Ovary (tissue), 7 donors: ENCODE measurements at regions not wholly inside any gene's neighbourhood (a gene's known extent, or its start where the extent isn't known, plus 50 kb on each side); places are given as distances from the start of the nearest gene placed in this dataset.

ENCODE experiments used
- DNase-seq, 5 donors: peaks; one replicate each; pipeline ENCODE4 v3.0.0-alpha.2; 2019 to 2020
- H3K27ac ChIP-seq, 2 donors: fragments of 200-600 bp; one replicate each; pipeline versions ENCODE4 v1.5.1 to v1.8.0; 2019 to 2022
- H3K27me3 ChIP-seq: fragments of 200-600 bp; one replicate; pipeline ENCODE4 v1.8.0; 2022
- H3K36me3 ChIP-seq: fragments of 200-600 bp; sonication (generic); one replicate; pipeline ENCODE4 v1.5.1; 2019
- H3K4me1 ChIP-seq: one replicate; pipeline ENCODE4 v1.8.1; 2013; ENCODE audit warnings: mild to moderate bottlenecking, moderate library complexity; ENCODE audit not compliant: insufficient read depth
- H3K4me3 ChIP-seq: fragments of 200-600 bp; sonication (generic); one replicate; pipeline ENCODE4 v1.5.1; 2017
- H3K9me3 ChIP-seq, 2 donors: fragments of 200-600 bp in 1 of 2; sonication (generic) in 1 of 2; one replicate each; pipeline versions ENCODE4 v1.5.1 to v1.8.1; 2013 to 2019; ENCODE audit warnings: mild to moderate bottlenecking in 1 of 2, moderate library complexity in 1 of 2
- CTCF ChIP-seq, 3 donors: fragments of 450-650 bp in 2 of 3; fragments of 200-600 bp in 1 of 3; IDR thresholded peaks; one replicate each; pipeline versions ENCODE4 v1.5.1 to v1.8.0; 2016 to 2022; ENCODE audit warnings: antibody characterized with exemption in 3 of 3, mild to moderate bottlenecking in 1 of 3
- EP300 ChIP-seq: sonication (generic); formaldehyde crosslinking; IDR thresholded peaks from one replicate; pipeline ENCODE4 v1.6.1; 2017; ENCODE audit warnings: antibody characterized with exemption
- POLR2A ChIP-seq: fragments of 450-650 bp; IDR thresholded peaks from one replicate; pipeline ENCODE4 v1.6.1; 2017; ENCODE audit warnings: antibody characterized with exemption, mild to moderate bottlenecking, moderate library complexity
- WGBS, 3 donors: extraction: QIAGEN DNeasy Blood & Tissue Kit in 1 of 3; methylation state at CpG; one replicate each; pipeline versions ENCODE4 v1.1.5 to v1.1.7; 2013 to 2017; 5-methylcytosine and 5-hydroxymethylcytosine counted together
- intact Hi-C, 4 donors: fragments of 100-400 bp; cut with DNase I; formaldehyde crosslinking; loops; one replicate each; pipeline versions ENCODE4 v1.11.0 to v1.15.1; 2022 to 2023
- donor health status: DM: no; HTN: no; CAD: no; lungs with moderate emphysema.
- donor health status: DM: no; HTN: no; CAD: no.
- donor health status: Bipolar disorder and iron deficiency.
- donor health status: DM: no; HTN: no; CAD: no.
- donor health status: DM: yes; HTN: yes; CAD: no.

GRCh38 chr1:88472714-88473113 lies 211.4 kb upstream of the PKN2 start:
- intact Hi-C loops, result no loop called here
- no peaks in the 10 kb centered on the region for H3K9me3 ChIP-seq
- H3K27ac ChIP-seq, result no peak overlapping the region
- no peak for DNase-seq
- H3K4me3 ChIP-seq, result no peak overlapping the region
- no peaks in the 10 kb centered on the region for H3K36me3 ChIP-seq
- H3K4me1 ChIP-seq, result no peaks in the 10 kb centered on the region
- H3K27me3 ChIP-seq, result no peaks in the 10 kb centered on the region
- no peak for TF ChIP-seq EP300
- TF ChIP-seq POLR2A, result no peak
- no peak for TF ChIP-seq CTCF (IDR thresholded peaks at IDR 0.05)
- 64 to 83% (median 80%) methylated on average over 1 of the region's 1 CpG for WGBS, 3 donors

DNA sequence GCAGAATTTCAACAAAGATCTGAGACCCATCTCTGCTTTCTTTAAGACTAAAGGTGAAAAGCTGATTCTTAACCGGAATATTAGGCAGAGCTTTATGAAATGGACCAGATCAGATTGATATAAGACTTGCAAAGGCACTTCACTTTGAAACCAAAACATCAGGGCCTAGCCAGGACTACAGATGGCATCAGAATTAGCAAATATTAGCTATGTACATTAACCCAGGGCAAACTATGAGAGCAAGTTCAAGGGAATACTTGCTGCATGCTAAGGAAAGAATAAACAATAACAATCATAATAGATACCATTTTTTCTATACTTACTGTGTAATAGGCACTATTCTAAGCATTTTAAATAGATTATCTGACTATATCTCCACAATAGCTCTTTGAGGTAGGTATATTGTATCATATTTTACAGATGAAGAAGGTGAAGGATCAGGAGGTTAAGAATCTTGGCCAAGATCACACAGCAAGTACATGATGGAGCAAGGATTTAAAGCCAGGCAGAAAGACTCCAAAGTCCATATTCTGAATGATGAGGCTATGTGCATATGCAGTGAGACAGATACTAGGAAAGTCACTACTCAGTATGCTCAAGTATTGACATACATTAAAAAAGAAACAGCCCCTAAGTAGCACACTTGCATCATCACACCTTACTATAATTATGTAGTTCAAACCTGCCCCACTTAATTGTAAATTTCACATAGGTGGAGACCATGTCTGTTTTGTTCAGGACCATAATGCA lies 209.3 kb upstream of the PKN2 start:
- H3K27ac ChIP-seq, result no peak overlapping the region
- TF ChIP-seq POLR2A (no peak), CTCF (IDR thresholded peaks at IDR 0.05) (no peak), EP300 (no peak)
- H3K36me3 ChIP-seq, result no peaks in the 10 kb centered on the region
- no peaks in the 10 kb centered on the region for H3K9me3 ChIP-seq
- WGBS, 3 donors, result 52 to 81% (median 73%) methylated on average over 1 of the region's 1 CpG
- H3K4me3 ChIP-seq, result no peak overlapping the region
- no peak for DNase-seq
- intact Hi-C loops, result no loop called here
- no peaks in the 10 kb centered on the region for H3K4me1 ChIP-seq
- no peaks in the 10 kb centered on the region for H3K27me3 ChIP-seq

- intact Hi-C loops, result no loop called here
- H3K27me3 ChIP-seq, result no peaks in the 10 kb centered on the region
- no peak for TF ChIP-seq EP300
- no peak for TF ChIP-seq CTCF (IDR thresholded peaks at IDR 0.05)
- TF ChIP-seq POLR2A, result no peak
- WGBS, 3 donors, result 29 to 54% (median 42%) methylated on average over 4 of the region's 4 CpGs
- no peak for DNase-seq
- H3K27ac ChIP-seq, result no peak overlapping the region
- H3K4me1 ChIP-seq, result no peaks in the 10 kb centered on the region
- H3K36me3 ChIP-seq, result no peaks in the 10 kb centered on the region
- no peak overlapping the region for H3K4me3 ChIP-seq
- H3K9me3 ChIP-seq, result no peaks in the 10 kb centered on the region
Measured at GRCh38 chr1:88484881-88485280, 199.2 kb upstream of the PKN2 start.

GRCh38 chr1:88488237-88488636 lies 195.8 kb upstream of the PKN2 start:
- Histone ChIP-seq H3K4me3 (no peak overlapping the region), H3K27me3 (no peaks in the 10 kb centered on the region), H3K9me3 (no peaks in the 10 kb centered on the region), H3K4me1 (no peaks in the 10 kb centered on the region), H3K27ac (no peak overlapping the region), H3K36me3 (no peaks in the 10 kb centered on the region)
- 41 to 58% (median 48%) methylated on average over 4 of the region's 4 CpGs for WGBS, 3 donors
- intact Hi-C loops, result no loop called here
- DNase-seq, result no peak
- TF ChIP-seq EP300 (no peak), CTCF (IDR thresholded peaks at IDR 0.05) (no peak), POLR2A (no peak)
